ENCODE measurements at regions not wholly inside any gene's neighbourhood (a gene's known extent, or its start where the extent isn't known, plus 50 kb on each side); places are given as distances from the start of the nearest gene placed in this dataset.
A peak's percentile ranks its signal among the peaks of the same experiment; 100 is the strongest.

DNA sequence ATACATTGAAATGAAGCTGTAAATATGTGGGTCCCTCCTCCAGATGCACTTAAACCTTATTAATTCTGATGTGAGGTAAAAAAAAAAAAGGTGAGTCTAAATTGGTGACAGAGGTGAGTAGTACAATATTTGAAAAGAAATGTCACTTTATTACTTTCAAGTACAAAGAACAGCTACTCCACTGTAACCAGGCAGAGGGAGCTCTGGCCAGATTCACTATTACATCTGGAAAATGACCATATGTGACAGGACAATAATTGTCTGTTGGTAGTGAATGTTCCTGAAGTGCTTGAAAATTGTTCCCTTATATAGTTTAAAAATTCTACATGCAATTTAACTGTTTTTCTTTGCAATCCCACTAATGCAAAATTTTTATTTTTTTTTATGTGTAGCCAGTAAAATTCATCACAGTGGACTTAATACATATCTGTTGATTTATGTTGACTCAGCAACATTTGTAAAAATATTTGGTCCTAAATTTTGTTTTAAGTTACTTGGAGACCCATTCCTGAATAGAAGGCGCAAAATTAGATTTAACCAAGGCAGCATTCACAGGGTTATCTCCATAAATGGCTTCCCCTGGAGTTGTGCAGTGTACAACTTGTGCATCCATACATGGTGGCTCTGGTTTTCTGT lies 231.9 kb upstream of the TBC1D5 start:
- DNase-seq, result no peak

DNA sequence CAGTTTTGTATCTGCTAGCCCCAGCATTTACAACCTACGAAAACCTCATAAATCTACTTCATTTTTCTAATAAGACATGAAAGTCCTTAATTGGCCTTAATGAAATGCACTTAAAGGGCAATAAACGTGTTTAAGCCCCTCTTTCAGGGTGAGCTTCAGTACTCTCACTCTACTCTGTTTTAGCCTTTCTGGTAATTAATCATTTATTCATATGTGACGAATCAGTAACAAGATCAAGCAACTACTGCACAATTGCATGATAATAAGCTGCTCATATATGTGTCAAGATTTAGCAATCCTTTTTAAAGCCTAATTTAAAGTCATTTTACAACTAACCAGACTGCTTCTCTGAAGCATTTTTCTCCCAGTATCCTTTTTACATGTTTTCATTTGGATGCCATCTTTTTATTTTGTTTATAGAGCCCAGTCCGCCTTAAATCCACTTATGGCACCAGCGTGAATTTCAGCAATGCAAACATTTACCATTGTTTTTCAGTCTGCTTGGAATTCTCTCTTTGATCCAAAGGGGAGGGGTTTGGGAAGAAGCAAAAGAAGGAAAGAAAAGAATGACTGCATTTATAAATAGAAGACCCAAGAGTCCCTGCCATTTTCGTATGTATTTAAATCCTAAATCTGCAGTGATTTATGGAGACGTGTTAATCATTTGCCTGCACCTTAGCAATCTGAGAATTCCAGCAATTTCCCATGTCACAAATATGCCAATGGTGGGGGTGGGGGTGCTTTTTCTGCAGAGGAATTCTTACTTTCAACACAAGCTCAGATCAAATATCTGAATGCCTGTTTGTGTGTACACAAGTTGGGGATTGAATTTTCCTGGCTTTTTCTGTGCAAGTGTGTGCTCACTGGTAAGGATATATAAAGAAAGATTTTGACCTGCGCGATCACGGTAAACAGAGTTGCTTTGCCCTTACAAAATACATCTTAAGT lies 230.8 kb upstream of the TBC1D5 start:
- no peak for DNase-seq

DNA sequence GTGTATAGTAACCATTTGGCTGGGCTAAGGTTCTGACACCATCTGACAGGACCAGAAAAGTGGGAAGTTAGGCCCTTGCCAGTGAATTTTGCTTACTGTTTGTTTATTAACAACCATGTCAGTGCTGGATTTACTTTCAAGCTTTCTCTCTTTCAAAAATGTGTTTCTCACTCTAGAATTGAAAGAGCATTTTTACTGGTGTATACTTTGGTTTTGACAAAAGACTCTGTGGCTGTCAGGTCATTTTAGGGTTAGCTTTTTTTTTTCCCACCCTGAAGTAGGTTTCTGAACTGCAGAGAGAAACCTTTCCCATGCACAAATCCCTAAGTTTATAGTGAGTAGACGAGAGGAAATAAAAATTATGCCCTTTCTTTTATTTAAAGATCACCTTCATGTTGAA lies 230.0 kb upstream of the TBC1D5 start:
- DNase-seq, result no peak

DNA sequence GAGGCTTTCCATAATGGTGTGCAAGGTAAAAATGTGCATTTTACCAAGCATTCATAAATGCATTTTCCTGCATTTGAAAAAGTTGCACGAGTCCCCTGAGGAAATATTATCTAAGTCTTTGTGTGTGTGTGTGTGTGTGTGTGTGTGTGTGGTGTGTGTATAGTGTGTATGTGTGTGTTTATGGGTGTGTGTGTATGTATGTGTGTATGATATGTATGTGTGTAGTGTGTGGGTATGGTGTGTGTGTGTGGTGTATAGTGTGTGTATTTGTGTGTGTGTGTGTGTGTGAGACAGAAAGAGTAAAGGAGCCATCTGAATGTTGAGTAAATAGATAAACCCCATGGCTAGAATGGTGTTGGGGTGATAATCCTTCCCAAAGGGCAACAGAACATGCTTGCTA lies 229.6 kb upstream of the TBC1D5 start:
- no peak for DNase-seq

DNA sequence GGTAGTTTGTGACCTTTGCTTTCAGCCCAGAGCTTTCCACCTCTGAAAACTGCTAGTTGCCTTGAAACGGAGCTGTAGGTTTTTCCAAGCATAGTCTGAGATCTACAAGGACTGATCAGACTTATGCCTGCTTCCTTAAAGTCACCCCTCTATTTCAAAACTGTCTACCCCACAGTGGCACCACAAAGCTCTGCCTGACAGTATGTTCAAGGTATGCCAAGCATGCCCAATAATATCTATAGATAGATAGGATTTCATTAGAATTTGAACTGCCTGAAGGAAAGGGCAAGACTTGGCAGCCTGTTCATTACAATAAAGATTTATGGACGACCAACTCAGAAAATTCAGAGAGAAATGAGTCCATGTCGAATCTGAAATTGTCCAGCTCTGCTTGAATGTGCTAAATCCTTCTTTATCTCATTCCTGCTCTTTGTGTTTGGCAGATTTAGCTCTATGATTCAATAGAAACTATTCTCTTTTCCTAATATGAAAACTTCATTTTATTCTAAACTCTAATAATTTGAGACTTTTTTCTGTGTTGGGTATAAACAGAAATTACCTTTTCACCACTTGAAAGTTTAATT lies 227.6 kb upstream of the TBC1D5 start:
- DNase-seq, result no peak

DNA sequence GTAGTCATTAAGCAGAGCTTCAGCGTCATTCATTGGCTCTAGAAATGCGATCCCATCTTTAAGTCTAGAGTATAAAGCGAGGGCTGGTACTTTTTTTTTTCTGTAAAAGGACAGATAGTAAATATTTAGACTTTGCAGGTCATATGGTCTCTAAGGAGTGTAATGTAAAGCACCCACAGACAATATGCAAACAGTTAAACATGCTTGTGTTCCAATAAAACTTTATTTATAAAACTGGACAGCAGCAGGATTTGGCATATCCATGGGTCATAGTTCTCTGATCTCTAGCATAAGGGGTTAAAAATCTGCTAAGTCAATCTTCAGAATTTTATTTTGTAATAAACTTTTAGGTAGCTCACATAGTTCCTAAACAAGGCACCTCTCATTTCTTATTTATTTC lies 226.8 kb upstream of the TBC1D5 start:
- DNase-seq, result no peak

DNA sequence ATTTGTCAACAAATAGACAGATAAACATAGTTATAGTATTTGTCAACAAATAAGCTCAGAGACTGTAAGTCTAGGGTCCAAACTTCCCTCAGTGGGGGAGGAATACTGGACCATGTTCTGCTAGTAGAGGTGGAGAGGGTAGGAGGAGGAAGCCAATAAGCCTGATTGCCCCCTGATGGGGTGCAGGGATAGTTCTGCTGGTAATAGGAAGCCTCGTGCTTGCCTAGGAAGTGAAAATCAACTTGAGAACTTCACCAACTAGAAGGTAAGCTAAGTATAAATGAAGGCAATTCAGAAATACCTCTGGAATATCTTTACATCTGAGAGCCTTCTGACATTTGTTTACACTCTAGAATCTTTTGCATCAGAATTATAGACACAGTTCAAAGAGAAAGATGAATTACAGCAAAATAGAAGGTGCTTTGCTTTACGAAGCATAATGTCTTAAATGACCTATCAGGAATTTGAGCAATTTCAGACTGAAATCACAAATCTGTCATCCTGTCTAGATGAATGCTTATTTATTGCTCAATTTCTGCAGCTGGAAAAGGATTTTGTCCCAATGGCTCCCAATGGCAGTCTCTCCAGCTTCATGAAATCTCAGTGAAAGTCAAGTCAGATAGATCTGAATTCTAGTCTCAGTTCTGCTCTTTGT lies 225.6 kb upstream of the TBC1D5 start:
- DNase-seq, result no peak

DNA sequence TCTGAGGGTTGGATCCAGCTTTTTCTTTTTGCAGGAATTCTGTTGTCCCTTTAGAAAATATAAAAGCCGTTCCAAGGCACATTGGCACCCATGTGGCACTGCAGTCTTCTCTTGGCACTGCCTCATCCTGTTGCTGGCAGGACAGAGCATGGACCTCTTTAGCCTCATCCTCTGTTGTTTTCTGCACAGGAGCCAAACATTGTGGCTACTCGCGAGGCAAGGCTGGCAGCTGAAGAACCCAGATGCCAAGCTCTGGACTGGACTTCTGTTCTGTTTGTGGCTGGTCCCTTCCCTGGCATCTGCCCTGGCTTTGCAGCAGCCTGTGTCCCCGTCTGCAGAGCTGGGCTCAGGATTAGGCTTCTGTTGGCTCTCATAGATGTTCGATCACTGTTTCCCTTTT lies 224.7 kb upstream of the TBC1D5 start:
- DNase-seq, result no peak

DNA sequence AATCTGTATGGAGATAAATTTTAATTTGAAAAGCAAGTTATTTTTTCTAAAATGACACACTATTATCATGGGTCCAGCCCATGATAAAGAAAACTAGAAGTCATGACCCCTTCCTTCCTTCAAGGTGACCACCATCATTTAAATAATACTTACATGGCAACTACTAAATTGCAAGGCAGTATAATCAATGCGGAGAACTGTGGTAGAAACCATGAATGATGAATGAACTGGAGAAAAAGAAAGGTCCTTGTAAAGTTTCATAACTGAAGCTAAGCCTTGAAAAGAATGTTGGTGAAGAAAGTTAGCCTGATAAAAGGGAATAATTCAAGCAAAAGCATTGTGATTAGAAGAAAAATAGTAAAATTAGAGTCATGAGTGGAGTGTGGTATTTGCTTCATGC lies 222.9 kb upstream of the TBC1D5 start:
- no peak for DNase-seq

DNA sequence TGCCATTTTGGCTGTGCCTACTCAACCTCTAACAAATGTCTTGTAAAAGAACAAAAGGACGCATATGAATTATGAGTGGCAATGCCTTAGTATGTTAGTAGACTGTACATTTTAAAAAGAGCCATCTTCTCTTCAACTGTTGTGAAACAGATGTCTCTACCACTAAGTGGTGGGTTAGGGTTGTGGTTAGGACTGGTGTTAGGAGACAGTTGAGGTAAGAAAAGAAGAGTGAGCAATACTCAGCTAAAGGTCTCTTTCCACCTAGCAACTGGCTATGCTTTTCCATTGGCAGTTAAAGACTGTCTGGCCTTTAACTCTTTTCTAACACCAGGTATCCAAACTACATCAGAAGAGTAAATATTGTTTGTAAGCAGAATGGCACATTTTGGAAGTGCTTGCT lies 221.7 kb upstream of the TBC1D5 start:
- no peak for DNase-seq

DNA sequence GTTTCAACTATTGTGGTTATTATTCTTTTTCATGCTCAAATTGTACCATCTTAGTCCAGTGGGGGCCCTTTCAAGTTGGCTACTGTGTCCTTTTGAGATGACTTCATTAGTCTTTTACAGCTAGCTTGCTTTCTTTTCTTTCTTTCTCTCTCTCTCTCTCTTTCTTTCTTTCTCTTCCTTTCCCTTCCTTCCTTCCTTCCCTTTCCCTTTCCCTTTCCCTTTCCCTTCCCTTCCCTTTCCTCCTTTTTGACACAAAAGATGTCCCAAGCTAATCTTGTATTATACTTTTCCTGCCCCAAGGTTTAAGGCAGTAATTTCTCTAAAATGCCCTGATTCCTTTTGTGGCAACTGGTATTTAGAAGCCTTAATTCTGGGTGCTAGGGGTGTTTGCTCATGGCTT lies 213.0 kb upstream of the TBC1D5 start:
- DNase-seq, result no peak

DNA sequence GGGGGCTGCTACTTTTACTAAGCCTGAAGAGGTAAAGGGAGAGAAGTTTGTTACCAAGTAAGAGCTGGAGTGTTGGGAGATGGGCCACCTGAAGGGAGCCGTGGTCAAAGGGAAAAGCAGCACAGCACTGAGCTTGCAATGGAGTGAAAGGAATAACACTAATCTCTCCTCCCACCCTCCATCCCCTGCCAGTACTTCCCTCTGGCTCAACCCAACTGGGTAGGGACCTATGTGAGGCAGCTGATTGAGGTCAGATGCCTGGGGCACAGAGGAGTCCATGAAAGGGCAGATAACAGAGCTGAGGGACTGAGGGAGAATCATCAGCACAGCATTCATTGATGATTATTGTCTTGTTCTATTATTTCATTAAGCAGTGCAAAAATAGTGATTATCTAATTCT lies 212.4 kb upstream of the TBC1D5 start:
- no peak for DNase-seq

DNA sequence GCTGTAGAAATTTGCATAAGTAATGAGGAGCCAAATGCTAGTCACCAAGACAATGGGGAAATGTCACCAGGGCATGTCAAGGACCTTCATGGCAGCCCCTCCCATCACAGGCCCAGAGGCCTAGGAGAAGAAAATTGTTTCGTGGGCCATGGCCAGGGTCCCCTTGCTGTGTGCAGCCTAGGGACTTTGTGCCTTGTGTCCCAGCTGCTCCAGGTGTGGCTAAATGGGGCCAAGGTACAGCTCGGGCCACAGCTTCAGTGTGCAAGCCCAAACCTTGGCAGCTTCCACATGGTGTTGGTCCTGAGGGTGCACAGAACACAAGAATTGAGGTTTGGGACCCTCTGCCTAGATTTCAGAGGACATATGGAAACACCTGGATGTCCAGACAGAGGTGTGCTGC lies 208.8 kb upstream of the TBC1D5 start:
- no peak for DNase-seq

DNA sequence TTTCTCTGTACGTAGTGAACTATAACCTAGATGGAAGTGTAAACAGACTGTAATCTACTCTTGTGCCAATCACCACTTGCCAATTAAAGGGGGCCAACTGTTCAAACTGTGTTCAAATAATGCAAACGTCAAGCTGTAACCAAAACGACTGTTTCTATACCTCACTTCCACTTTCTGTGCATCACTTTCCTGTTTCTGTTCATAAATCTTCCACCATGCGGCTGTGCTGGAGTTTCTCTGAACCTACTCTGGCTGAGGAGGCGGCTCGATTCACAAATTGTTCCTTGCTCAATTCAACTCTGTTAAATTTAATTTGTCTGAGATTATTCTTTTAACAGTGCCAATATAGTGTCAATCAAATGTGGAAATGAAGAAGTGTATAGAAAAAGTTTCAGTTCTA lies 206.7 kb upstream of the TBC1D5 start:
- peak; percentile 8 for DNase-seq

DNA sequence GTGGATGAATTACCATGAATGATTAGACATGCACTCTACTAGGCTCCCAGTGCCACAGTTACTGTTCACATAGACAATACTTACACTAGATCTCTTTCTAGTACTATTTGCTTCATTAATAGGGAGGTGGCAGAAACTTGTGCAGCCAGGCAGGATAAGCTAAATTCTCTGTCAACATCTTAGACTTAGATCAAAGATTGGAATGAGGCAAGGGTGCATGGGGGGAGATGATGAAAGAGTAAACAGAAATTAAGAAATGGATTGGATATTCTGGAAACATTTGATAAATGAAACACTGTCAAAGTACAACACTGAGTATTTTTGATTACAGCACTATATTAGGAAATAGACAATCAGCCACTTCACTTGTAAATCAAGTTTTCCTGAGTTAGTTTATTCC lies 205.4 kb upstream of the TBC1D5 start:
- no peak for DNase-seq

DNA sequence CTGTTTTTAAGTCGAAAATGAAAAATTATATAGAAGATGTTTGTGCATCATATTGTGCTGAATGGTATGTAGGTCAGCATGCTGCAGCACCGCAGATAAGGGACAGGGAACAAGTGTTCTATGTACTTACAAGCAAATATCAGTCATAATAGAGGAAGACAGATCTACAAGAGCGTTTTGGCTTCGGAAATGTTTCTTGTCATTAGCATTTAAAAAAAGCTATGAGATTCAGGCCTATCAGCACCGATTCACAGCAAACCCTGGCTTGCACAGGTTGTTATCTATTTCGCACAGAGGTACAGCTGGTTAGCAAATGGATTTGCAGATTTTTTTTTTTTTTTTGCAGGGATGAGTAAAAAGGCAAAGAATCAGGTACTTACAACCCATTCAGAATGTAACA lies 204.2 kb upstream of the TBC1D5 start:
- no peak for DNase-seq

DNA sequence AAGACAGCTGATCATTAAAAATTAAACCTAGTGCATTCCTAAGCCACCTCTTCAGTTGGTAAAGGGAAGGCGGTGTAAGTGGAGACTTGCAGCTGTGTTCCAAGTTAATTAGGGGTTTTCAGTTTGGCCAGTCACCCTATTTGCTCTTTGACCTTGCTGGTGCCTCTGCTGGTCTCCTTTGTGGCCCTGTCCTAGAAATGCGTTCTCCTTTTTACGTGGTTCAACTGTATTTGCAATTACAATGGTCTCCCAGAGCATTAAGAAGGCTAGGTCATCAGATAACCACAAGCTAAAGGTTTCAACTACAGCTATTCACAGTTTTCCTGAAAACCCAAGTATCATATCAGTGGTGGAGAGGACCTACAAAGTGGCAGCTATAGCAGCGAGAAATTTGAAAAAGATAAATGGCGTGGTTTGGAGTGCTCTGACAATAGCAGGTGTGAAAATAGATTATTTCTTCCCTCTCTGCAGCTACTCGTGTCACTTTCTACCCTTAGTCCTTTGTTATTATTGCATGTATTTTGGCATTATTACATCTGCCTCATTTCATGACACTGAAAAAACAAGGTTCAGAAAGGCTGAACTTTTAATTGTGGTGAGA lies 203.5 kb upstream of the TBC1D5 start:
- no peak for DNase-seq

DNA sequence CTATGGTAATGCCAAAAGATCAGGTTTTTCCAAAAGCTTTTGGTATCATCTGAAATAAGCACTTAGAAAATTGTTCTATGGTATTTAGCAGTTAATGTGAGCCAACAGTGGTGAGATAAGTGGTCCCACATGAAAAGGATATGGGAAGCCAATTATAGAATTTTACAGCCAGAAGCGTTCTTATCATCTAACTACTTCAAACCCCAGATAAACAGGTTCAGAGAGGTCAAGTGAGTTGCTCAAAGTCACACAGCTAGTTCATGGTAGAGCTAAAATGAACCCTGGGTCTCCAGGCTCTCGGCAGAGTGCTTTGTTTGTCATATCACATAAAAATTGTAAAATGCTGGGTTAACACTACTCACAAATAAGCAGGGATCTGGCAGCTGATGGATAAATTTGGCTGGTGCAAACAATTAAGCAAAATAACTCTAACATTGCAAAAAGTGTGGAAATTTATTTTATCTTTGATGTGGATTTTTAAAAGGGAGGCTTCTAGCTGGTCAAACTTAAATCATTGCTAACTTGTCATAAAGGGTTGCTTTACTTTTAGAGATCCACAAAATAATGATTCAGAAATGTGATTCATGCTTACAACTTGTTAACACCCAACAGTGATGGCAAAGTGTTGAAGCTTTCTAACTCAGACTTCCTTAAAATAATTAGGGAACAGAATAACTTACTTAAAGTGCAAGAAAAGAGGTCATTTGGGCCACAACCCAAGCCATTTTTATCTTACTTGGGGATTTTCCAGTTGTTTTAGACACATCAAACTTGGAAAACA lies 202.8 kb upstream of the TBC1D5 start:
- peak; percentile 58 for DNase-seq

DNA sequence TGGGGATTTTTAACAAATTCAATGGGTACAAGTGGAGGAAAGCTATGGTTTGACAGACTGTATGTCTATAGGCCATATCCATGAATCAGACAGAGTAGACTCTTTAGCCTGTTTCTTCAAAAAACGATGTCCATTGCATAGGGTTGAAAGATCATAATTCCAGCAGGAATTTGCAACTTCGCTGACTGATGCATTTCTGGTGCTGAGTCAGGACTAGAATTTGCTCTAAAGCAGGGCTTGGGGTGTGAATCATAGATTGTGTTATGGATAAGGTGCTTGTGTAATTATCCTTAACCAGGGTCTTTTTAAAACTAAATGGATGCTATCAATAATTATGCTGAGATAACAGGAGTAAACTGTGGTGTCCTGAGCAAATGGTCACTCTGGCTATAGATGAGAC lies 200.4 kb upstream of the TBC1D5 start:
- DNase-seq, result no peak

DNA sequence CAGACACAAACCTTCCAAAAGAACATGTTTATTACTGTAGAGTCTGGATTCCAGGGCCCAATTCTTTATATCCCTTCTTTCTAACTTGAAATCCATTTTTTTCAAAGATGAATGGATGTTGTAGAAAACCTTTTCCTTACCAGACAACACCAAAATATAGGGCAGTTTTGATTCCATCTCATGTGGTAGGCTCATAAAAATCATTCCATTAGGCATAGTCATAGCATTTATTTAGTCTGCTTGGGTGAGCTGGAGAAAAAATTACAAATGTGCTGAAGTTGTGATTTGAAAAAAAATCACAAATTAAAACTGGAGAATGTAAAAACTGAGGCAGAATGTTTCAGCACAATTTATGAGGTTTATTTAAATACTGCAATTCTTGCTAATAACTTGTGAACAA lies 199.3 kb upstream of the TBC1D5 start:
- DNase-seq, result no peak

DNA sequence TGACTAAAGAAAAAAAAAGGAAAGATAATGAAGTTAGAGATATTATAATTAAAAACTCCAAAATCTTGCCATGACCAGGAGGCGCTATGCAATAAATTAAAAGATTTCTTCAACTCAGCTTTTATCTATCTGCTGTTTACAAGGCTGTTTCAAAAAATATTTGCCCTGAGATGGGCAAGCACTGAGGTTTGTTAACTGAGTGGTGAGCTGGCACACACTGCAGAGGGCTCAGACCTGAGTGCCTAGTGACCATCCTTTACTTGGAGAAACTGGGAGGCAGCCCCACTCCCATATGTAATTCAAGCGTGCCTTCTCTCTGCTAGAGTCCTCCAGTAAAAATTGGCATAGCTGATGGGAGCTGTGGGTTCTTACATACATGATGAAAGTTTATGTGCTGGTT lies 198.7 kb upstream of the TBC1D5 start:
- no peak for DNase-seq

DNA sequence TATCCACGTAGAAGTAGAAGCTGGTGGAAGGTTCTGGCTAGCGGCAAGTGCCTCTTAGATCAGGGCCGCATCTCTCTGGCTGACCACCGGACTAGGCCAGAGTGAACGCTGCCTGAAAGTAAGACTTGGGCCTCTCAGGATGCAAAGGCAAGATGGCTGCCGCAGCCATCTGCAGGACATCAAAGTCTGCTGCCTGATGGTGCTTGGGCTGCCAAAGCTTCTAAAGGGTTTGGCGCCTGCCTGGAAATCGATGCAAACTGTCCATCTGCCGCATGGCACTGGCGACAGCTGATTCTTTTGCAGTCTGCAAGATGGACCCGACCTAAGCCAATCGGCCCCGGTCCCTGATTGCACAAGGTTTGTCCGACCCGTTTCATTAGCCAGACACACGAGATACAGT lies 196.7 kb upstream of the TBC1D5 start:
- DNase-seq, result no peak

DNA sequence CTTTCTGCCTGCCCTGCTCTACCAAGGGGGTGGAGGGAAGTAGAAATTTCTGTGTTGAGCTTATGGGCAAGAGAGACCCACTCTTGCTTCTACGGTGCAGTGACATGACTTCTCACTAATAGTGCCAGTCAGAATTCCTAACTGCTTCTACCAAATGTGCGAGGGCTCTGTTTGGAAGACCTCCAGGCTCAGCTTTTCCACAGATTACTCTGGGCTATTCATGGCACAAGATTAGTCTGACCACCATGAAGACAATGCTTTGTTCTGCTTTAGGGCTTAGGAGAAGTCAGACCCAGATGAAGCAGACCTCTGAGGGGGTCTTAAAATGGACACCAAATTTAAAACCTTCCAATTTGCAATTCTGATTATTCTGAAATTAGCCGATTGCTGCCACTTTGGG lies 195.9 kb upstream of the TBC1D5 start:
- no peak for DNase-seq

All from inflammatory macrophage treated with lipopolysaccharide for 4 hours (primary cell).